Upper lobe of left lung (tissue), 6 donors: ENCODE measurements at regions not wholly inside any gene's neighbourhood (a gene's known extent, or its start where the extent isn't known, plus 50 kb on each side); places are given as distances from the start of the nearest gene placed in this dataset.

Source experiments
- ATAC-seq, 2 donors: fragments of 200-7000 bp; cut with Tn5 transposase; one replicate each; pipeline ENCODE4 v1.9.1; 2022; ENCODE audit warnings: mild to moderate bottlenecking in 2 of 2, moderate library complexity in 2 of 2; ENCODE audit not compliant: low FRiP score in 2 of 2
- DNase-seq, 2 donors: peaks; one replicate each; pipeline ENCODE4 v3.0.0-alpha.2; 2019 to 2020
- H3K27ac ChIP-seq, 4 donors: fragments of 200-600 bp; sonication (generic); one replicate each; pipeline ENCODE4 v1.5.1; 2016 to 2019
- H3K27me3 ChIP-seq, 4 donors: fragments of 200-600 bp; sonication (generic); one replicate each; pipeline ENCODE4 v1.5.1; 2017 to 2019
- H3K36me3 ChIP-seq, 4 donors: fragments of 200-600 bp; sonication (generic); one replicate each; pipeline ENCODE4 v1.5.1; 2016 to 2019
- H3K4me1 ChIP-seq, 4 donors: fragments of 200-600 bp; sonication (generic); one replicate each; pipeline ENCODE4 v1.5.1; 2018 to 2019
- H3K4me3 ChIP-seq, 4 donors: fragments of 200-600 bp; sonication (generic); one replicate each; pipeline ENCODE4 v1.5.1; 2017 to 2019; ENCODE audit warnings: mild to moderate bottlenecking in 2 of 4, moderate library complexity in 1 of 4
- H3K9me3 ChIP-seq, 4 donors: fragments of 200-600 bp; sonication (generic); one replicate each; pipeline ENCODE4 v1.5.1; 2018 to 2019
- CTCF ChIP-seq, 6 experiments: fragments of 450-650 bp in 4 of 6; fragments of 200-600 bp in 2 of 6; sonication (generic) in 2 of 6; IDR thresholded peaks; one replicate each; pipeline ENCODE4 v1.5.1; 2016 to 2019; ENCODE audit warnings: antibody characterized with exemption in 6 of 6
- EP300 ChIP-seq, 4 donors: sonication (generic); formaldehyde crosslinking; IDR thresholded peaks; one replicate each; pipeline ENCODE4 v1.5.1; 2017; ENCODE audit warnings: antibody characterized with exemption in 4 of 4, control low read depth in 2 of 4
- POLR2A ChIP-seq, 4 donors: fragments of 450-650 bp; IDR thresholded peaks; one replicate each; pipeline ENCODE4 v1.5.1; 2016 to 2017; ENCODE audit warnings: antibody characterized with exemption in 4 of 4, mild to moderate bottlenecking in 2 of 4
- POLR2AphosphoS5 ChIP-seq, 2 donors: sonication (generic); formaldehyde crosslinking; IDR thresholded peaks; one replicate each; pipeline ENCODE4 v1.5.1; 2017; ENCODE audit warnings: antibody characterized with exemption in 2 of 2
- WGBS, 2 donors: methylation state at CpG; one replicate each; pipeline ENCODE4 v1.1.5; 2017 to 2018; 5-methylcytosine and 5-hydroxymethylcytosine counted together
- donor health status: DM: no; HTN: no; CAD: no; lungs with moderate emphysema.
- donor health status: DM: no; HTN: yes; CAD: no; lungs with severe emphysema.

- no peaks in the 10 kb centered on the region for H3K27me3 ChIP-seq
- H3K4me3 ChIP-seq, result no peak overlapping the region
- no peaks in the 10 kb centered on the region for H3K4me1 ChIP-seq
- no peaks in the 10 kb centered on the region for H3K9me3 ChIP-seq
- WGBS, 2 donors, result 50 to 70% methylated on average over 3 of the region's 3 CpGs
- no peak overlapping the region for H3K27ac ChIP-seq
- ATAC-seq (no peak), DNase-seq (no peak)
- TF ChIP-seq POLR2AphosphoS5 (IDR thresholded peaks at IDR 0.05) (no peak), EP300 (IDR thresholded peaks at IDR 0.05) (no peak), POLR2A (IDR thresholded peaks at IDR 0.05) (no peak), CTCF (IDR thresholded peaks at IDR 0.05) (no peak)
- H3K36me3 ChIP-seq, result no peaks in the 10 kb centered on the region
Measured at GRCh38 chr13:104595511-104595910, 1529.3 kb upstream of the SLC10A2 start.

- WGBS, 2 donors, result 72 to 75% methylated on average over 2 of the region's 2 CpGs
- TF ChIP-seq CTCF (IDR thresholded peaks at IDR 0.05) (no peak), POLR2AphosphoS5 (IDR thresholded peaks at IDR 0.05) (no peak), EP300 (IDR thresholded peaks at IDR 0.05) (no peak), POLR2A (IDR thresholded peaks at IDR 0.05) (no peak)
- no peaks in the 10 kb centered on the region for H3K36me3 ChIP-seq
Measured at GRCh38 chr13:104594806-104595205, 1528.6 kb upstream of the SLC10A2 start.

GRCh38 chr13:104593693-104594092 is 1527.5 kb upstream of the SLC10A2 start:
- no peaks in the 10 kb centered on the region for H3K9me3 ChIP-seq
- ATAC-seq, result no peak
- H3K27me3 ChIP-seq, result no peaks in the 10 kb centered on the region
- H3K4me1 ChIP-seq, result no peaks in the 10 kb centered on the region
- H3K4me3 ChIP-seq, result no peak overlapping the region
- 59 to 81% methylated on average over 2 of the region's 2 CpGs for WGBS, 2 donors
- no peaks in the 10 kb centered on the region for H3K36me3 ChIP-seq
- TF ChIP-seq CTCF (IDR thresholded peaks at IDR 0.05) (no peak), EP300 (IDR thresholded peaks at IDR 0.05) (no peak), POLR2A (IDR thresholded peaks at IDR 0.05) (no peak), POLR2AphosphoS5 (IDR thresholded peaks at IDR 0.05) (no peak)
- H3K27ac ChIP-seq, result no peak overlapping the region
- DNase-seq, result no peak

More at GRCh38 chr13:104594806-104595205, 1528.6 kb upstream of the SLC10A2 start:
- no peak overlapping the region for H3K4me3 ChIP-seq
- H3K27me3 ChIP-seq, result no peaks in the 10 kb centered on the region
- no peaks in the 10 kb centered on the region for H3K4me1 ChIP-seq
- DNase-seq (no peak), ATAC-seq (no peak)
- H3K27ac ChIP-seq, result no peak overlapping the region
- H3K9me3 ChIP-seq, result no peaks in the 10 kb centered on the region

GRCh38 chr13:104593251-104593576 is 1527.0 kb upstream of the SLC10A2 start:
- Histone ChIP-seq H3K9me3 (no peaks in the 10 kb centered on the region), H3K36me3 (no peaks in the 10 kb centered on the region), H3K27ac (no peak overlapping the region), H3K4me3 (no peak overlapping the region), H3K4me1 (no peaks in the 10 kb centered on the region), H3K27me3 (no peaks in the 10 kb centered on the region)
- 67 to 75% methylated on average over 4 of the region's 4 CpGs for WGBS, 2 donors
- ATAC-seq, result no peak
- TF ChIP-seq POLR2A (IDR thresholded peaks at IDR 0.05), result no peak
- TF ChIP-seq EP300 (IDR thresholded peaks at IDR 0.05), result no peak
- TF ChIP-seq POLR2AphosphoS5 (IDR thresholded peaks at IDR 0.05), result no peak
- no peak for TF ChIP-seq CTCF (IDR thresholded peaks at IDR 0.05)
- DNase-seq, result no peak

GRCh38 chr13:104592545-104593250 is 1526.5 kb upstream of the SLC10A2 start:
- Histone ChIP-seq H3K36me3 (no peaks in the 10 kb centered on the region), H3K4me1 (no peaks in the 10 kb centered on the region), H3K4me3 (no peak overlapping the region), H3K27ac (no peak overlapping the region), H3K9me3 (no peaks in the 10 kb centered on the region), H3K27me3 (no peaks in the 10 kb centered on the region)
- no peak for DNase-seq
- 89 to 93% methylated on average over 3 of the region's 3 CpGs for WGBS, 2 donors
- ATAC-seq, result no peak
- TF ChIP-seq EP300 (IDR thresholded peaks at IDR 0.05), result no peak
- no peak for TF ChIP-seq POLR2AphosphoS5 (IDR thresholded peaks at IDR 0.05)
- no peak for TF ChIP-seq POLR2A (IDR thresholded peaks at IDR 0.05)
- no peak for TF ChIP-seq CTCF (IDR thresholded peaks at IDR 0.05)
